ENCODE measurements at regions not wholly inside any gene's neighbourhood (a gene's known extent, or its start where the extent isn't known, plus 50 kb on each side); places are given as distances from the start of the nearest gene placed in this dataset.

DNA sequence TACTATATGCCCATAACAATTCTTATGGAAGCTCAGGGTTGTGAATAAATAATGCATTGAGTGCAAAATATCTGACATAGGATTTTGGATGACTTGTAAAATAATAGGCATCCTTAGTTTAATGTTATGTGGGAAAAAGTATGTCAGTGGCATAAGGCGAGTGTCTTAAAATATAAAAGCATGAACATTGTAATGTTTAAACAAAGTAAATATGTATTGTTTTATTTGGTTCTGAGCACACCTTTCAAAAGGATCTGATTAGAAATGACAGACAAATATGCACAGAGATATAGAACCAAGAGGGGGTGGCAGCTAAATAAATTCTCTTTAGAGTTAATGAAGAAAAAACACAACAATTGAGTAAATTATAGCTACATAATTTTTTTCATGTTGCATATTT lies 51.3 kb upstream of the FOXP2 start:
- no peak for DNase-seq (ENCODE audit: low read depth, low spot score)
- H3K27me3 ChIP-seq (ENCODE audit: insufficient read depth, low read length): no peaks in the 10 kb centered on the region
- intact Hi-C loops (cut with micrococcal nuclease): no loop called here
- H3K9me2 ChIP-seq (ENCODE audit: insufficient read depth): no peaks in the 10 kb centered on the region
- TF ChIP-seq SP1 (IDR thresholded peaks at IDR 0.05; ENCODE audit: low read depth) (no peak), CEBPB (IDR thresholded peaks at IDR 0.05; ENCODE audit: low read depth) (no peak), TCF7L2 (IDR thresholded peaks at IDR 0.05; ENCODE audit: borderline replicate concordance, extremely low read depth, insufficient read depth, insufficient read length) (no peak), JUND (IDR thresholded peaks at IDR 0.05) (no peak)
- TF ChIP-seq, protein P1, sequence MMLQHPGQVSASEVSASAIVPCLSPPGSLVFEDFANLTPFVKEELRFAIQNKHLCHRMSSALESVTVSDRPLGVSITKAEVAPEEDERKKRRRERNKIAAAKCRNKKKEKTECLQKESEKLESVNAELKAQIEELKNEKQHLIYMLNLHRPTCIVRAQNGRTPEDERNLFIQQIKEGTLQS (IDR thresholded peaks at IDR 0.05): no peak
- RAD21 ChIA-PET (ENCODE audit: low non-redundant PET in 1 of 2, low total read pairs in 2 of 2, uncharacterized antibody in 2 of 2, unreplicated experiment in 2 of 2): no interaction called here
- H3K9me3 ChIP-seq (ENCODE audit: control insufficient read depth in 1 of 2, insufficient read depth in 1 of 2, low read depth in 1 of 2, low read length in 2 of 2): no peaks in the 10 kb centered on the region
- no peaks in the 10 kb centered on the region for H4K20me1 ChIP-seq (ENCODE audit: insufficient read depth)
- BruUV-seq (replicated peaks): no TSS peak
- H2AFZ ChIP-seq (ENCODE audit: low read depth, low read length, poor library complexity, severe bottlenecking): no peak overlapping the region
- H3K4me1 ChIP-seq (ENCODE audit: control insufficient read depth in 1 of 2, insufficient read depth in 2 of 2, low read length in 2 of 2): no peaks in the 10 kb centered on the region
- POLR2A ChIA-PET: no interaction called here
- H3K27ac ChIP-seq (ENCODE audit: low read depth, low read length): no peak overlapping the region
- no peaks in the 10 kb centered on the region for H3K79me2 ChIP-seq (ENCODE audit: insufficient read depth, low read length)
- H3K4me2 ChIP-seq (ENCODE audit: low read length): no peak overlapping the region
- CTCF ChIA-PET: no interaction called here
- H3K36me3 ChIP-seq (ENCODE audit: control insufficient read depth in 1 of 2, insufficient read depth in 2 of 2, low read length in 2 of 2): no peaks in the 10 kb centered on the region
- H3K4me3 ChIP-seq (replicated peaks in 1 of 2; ENCODE audit: low read depth in 1 of 2, low read length in 2 of 2): no peak overlapping the region
- no peak overlapping the region for H3K9ac ChIP-seq (ENCODE audit: low read length)
- ATAC-seq: no peak

DNA sequence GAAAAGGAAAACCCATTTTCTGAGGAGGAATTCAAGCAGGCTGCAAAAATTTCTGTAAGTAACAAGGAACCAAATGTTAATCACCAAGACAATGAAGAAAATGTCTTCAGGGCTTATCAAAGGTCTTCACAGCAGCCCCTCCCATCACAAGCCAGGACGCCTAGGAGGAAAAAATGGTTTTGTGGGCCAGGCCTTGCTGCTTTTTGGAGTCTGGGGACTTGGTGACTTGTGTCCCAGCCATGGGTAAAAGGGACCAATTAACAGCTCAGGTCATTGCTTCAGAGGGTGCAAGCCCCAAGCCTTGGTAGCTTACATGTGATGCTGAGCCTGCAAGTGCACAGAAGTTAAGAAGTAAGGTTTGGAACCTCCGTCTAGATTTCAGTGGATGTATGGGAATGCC lies 55.7 kb upstream of the FOXP2 start:
- Histone ChIP-seq H3K4me1 (ENCODE audit: control insufficient read depth in 1 of 2, insufficient read depth in 2 of 2, low read length in 2 of 2) (no peaks in the 10 kb centered on the region), H3K27me3 (ENCODE audit: insufficient read depth, low read length) (no peaks in the 10 kb centered on the region), H3K9me2 (ENCODE audit: insufficient read depth) (no peaks in the 10 kb centered on the region), H3K9ac (ENCODE audit: low read length) (no peak overlapping the region), H4K20me1 (ENCODE audit: insufficient read depth) (no peaks in the 10 kb centered on the region), H3K9me3 (ENCODE audit: control insufficient read depth in 1 of 2, insufficient read depth in 1 of 2, low read depth in 1 of 2, low read length in 2 of 2) (no peaks in the 10 kb centered on the region), H2AFZ (ENCODE audit: low read depth, low read length, poor library complexity, severe bottlenecking) (no peak overlapping the region), H3K79me2 (ENCODE audit: insufficient read depth, low read length) (no peaks in the 10 kb centered on the region), H3K27ac (ENCODE audit: low read depth, low read length) (no peak overlapping the region), H3K4me2 (ENCODE audit: low read length) (no peak overlapping the region), H3K4me3 (replicated peaks in 1 of 2; ENCODE audit: low read depth in 1 of 2, low read length in 2 of 2) (no peak overlapping the region), H3K36me3 (ENCODE audit: control insufficient read depth in 1 of 2, insufficient read depth in 2 of 2, low read length in 2 of 2) (no peaks in the 10 kb centered on the region)
- intact Hi-C loops (cut with micrococcal nuclease): no loop called here
- ChIA-PET CTCF (no interaction called here), POLR2A (no interaction called here), RAD21 (ENCODE audit: low non-redundant PET in 1 of 2, low total read pairs in 2 of 2, uncharacterized antibody in 2 of 2, unreplicated experiment in 2 of 2) (no interaction called here)
- DNase-seq (ENCODE audit: low read depth, low spot score) (no peak), ATAC-seq (no peak)
- no TSS peak for BruUV-seq (replicated peaks)
- TF ChIP-seq, protein P2, sequence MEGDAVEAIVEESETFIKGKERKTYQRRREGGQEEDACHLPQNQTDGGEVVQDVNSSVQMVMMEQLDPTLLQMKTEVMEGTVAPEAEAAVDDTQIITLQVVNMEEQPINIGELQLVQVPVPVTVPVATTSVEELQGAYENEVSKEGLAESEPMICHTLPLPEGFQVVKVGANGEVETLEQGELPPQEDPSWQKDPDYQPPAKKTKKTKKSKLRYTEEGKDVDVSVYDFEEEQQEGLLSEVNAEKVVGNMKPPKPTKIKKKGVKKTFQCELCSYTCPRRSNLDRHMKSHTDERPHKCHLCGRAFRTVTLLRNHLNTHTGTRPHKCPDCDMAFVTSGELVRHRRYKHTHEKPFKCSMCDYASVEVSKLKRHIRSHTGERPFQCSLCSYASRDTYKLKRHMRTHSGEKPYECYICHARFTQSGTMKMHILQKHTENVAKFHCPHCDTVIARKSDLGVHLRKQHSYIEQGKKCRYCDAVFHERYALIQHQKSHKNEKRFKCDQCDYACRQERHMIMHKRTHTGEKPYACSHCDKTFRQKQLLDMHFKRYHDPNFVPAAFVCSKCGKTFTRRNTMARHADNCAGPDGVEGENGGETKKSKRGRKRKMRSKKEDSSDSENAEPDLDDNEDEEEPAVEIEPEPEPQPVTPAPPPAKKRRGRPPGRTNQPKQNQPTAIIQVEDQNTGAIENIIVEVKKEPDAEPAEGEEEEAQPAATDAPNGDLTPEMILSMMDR (IDR thresholded peaks at IDR 0.05 in 2 of 3, conservative IDR thresholded peaks at IDR 0.05 in 1 of 3; ENCODE audit: borderline replicate concordance in 1 of 3, insufficient read depth in 1 of 3, low read depth in 2 of 3, low read length in 2 of 3): no peak
- TF ChIP-seq ZNF274 (IDR thresholded peaks at IDR 0.05; ENCODE audit: low read depth, low read length) (no peak), SIN3A (IDR thresholded peaks at IDR 0.05; ENCODE audit: low read depth) (no peak), FOSL1 (IDR thresholded peaks at IDR 0.05; ENCODE audit: low read depth) (no peak), EZH2phosphoT487 (IDR thresholded peaks at IDR 0.05; ENCODE audit: borderline replicate concordance) (no peak), POLR2AphosphoS5 (IDR thresholded peaks at IDR 0.05; ENCODE audit: low read depth, low read length) (no peak), TCF7L2 (IDR thresholded peaks at IDR 0.05; ENCODE audit: borderline replicate concordance, extremely low read depth, insufficient read depth, insufficient read length) (no peak), JUND (IDR thresholded peaks at IDR 0.05) (no peak), YY1 (IDR thresholded peaks at IDR 0.05; ENCODE audit: extremely low read depth, insufficient replicate concordance, low read depth, low read length) (no peak), EZH2 (IDR thresholded peaks at IDR 0.05) (no peak), CBX3 (IDR thresholded peaks at IDR 0.05; ENCODE audit: low read depth) (no peak)
- TF ChIP-seq, protein P3, sequence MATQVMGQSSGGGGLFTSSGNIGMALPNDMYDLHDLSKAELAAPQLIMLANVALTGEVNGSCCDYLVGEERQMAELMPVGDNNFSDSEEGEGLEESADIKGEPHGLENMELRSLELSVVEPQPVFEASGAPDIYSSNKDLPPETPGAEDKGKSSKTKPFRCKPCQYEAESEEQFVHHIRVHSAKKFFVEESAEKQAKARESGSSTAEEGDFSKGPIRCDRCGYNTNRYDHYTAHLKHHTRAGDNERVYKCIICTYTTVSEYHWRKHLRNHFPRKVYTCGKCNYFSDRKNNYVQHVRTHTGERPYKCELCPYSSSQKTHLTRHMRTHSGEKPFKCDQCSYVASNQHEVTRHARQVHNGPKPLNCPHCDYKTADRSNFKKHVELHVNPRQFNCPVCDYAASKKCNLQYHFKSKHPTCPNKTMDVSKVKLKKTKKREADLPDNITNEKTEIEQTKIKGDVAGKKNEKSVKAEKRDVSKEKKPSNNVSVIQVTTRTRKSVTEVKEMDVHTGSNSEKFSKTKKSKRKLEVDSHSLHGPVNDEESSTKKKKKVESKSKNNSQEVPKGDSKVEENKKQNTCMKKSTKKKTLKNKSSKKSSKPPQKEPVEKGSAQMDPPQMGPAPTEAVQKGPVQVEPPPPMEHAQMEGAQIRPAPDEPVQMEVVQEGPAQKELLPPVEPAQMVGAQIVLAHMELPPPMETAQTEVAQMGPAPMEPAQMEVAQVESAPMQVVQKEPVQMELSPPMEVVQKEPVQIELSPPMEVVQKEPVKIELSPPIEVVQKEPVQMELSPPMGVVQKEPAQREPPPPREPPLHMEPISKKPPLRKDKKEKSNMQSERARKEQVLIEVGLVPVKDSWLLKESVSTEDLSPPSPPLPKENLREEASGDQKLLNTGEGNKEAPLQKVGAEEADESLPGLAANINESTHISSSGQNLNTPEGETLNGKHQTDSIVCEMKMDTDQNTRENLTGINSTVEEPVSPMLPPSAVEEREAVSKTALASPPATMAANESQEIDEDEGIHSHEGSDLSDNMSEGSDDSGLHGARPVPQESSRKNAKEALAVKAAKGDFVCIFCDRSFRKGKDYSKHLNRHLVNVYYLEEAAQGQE (IDR thresholded peaks at IDR 0.05; ENCODE audit: low read depth): no peak

All from HCT116 (cell line).